Neuronal stem cell (in vitro differentiated cells): ENCODE measurements at regions not wholly inside any gene's neighbourhood (a gene's known extent, or its start where the extent isn't known, plus 50 kb on each side); places are given as distances from the start of the nearest gene placed in this dataset.
A peak's percentile ranks its signal among the peaks of the same experiment; 100 is the strongest.

Experiments used
- DNase-seq: peaks from one replicate; pipeline ENCODE4 v3.0.0-alpha.2; 2013; ENCODE audit warnings: low spot score
- H2AFZ ChIP-seq: one replicate; pipeline ENCODE4 v1.6.1; 2013; ENCODE audit warnings: mild to moderate bottlenecking, low read length, inconsistent platforms
- H2AK5ac ChIP-seq: 2 replicates; pipeline ENCODE4 v1.6.1; 2013; ENCODE audit warnings: low read depth, mild to moderate bottlenecking, inconsistent platforms, low read length, moderate library complexity, mixed read lengths
- H2BK120ac ChIP-seq: 2 replicates; pipeline ENCODE4 v1.6.1; 2013; ENCODE audit warnings: low read depth, mild to moderate bottlenecking, inconsistent platforms, low read length, moderate library complexity, mixed read lengths
- H2BK12ac ChIP-seq: one replicate; pipeline ENCODE4 v1.6.1; 2013; ENCODE audit warnings: low read length, inconsistent platforms
- H2BK15ac ChIP-seq: 2 replicates; pipeline ENCODE4 v1.6.1; 2013; ENCODE audit warnings: mild to moderate bottlenecking, low read length, inconsistent platforms, mixed read lengths
- H2BK5ac ChIP-seq: one replicate; pipeline ENCODE4 v1.6.1; 2013; ENCODE audit warnings: inconsistent platforms, mild to moderate bottlenecking, low read length, moderate library complexity
- H3K14ac ChIP-seq: one replicate; pipeline ENCODE4 v1.6.1; 2013; ENCODE audit warnings: low read length, inconsistent platforms
- H3K18ac ChIP-seq: 2 replicates; pipeline ENCODE4 v1.6.1; 2013; ENCODE audit warnings: low read length, inconsistent platforms
- H3K23ac ChIP-seq: 2 replicates; pipeline ENCODE4 v1.6.1; 2013; ENCODE audit warnings: low read depth, mild to moderate bottlenecking, mixed read lengths, low read length, inconsistent platforms; ENCODE audit not compliant: poor library complexity
- H3K27ac ChIP-seq: replicated peaks from 3 replicates; pipeline ENCODE4 v1.5.1; 2013; ENCODE audit warnings: low read length, inconsistent platforms
- H3K27me3 ChIP-seq, 3 experiments: 2 replicates each; pipeline ENCODE4 v1.6.1; 2013; ENCODE audit warnings: low read length in 3 of 3, mild to moderate bottlenecking in 2 of 3, inconsistent platforms in 1 of 3, low read depth in 1 of 3, mixed read lengths in 1 of 3, moderate library complexity in 1 of 3; ENCODE audit not compliant: control insufficient read depth in 3 of 3, insufficient read depth in 3 of 3
- H3K36me3 ChIP-seq, 2 donors: replicated peaks in 1 of 2; 2 replicates each; pipeline ENCODE4 v1.6.1; 2013; ENCODE audit warnings: low read length in 2 of 2; ENCODE audit not compliant: control insufficient read depth in 2 of 2, insufficient read depth in 2 of 2
- H3K4ac ChIP-seq: 2 replicates; pipeline ENCODE4 v1.6.1; 2013; ENCODE audit warnings: inconsistent platforms, mild to moderate bottlenecking, low read length, moderate library complexity
- H3K4me1 ChIP-seq, 2 donors: 1 replicate in 1 of 2; 2 replicates in 1 of 2; pipeline ENCODE4 v1.6.1; 2013; ENCODE audit warnings: low read length in 2 of 2, low read depth in 1 of 2; ENCODE audit not compliant: control insufficient read depth in 2 of 2, insufficient read depth in 1 of 2
- H3K4me2 ChIP-seq: one replicate; pipeline ENCODE4 v1.6.1; 2013; ENCODE audit warnings: mild to moderate bottlenecking, low read length, inconsistent platforms; ENCODE audit not compliant: insufficient read depth, poor library complexity, severe bottlenecking
- H3K4me3 ChIP-seq, 2 donors: 2 replicates each; pipeline ENCODE4 v1.5.1; 2013; ENCODE audit warnings: low read length in 2 of 2, mild to moderate bottlenecking in 2 of 2, inconsistent platforms in 1 of 2, moderate library complexity in 1 of 2
- H3K79me1 ChIP-seq: one replicate; pipeline ENCODE4 v1.6.1; 2013; ENCODE audit warnings: low read depth, mild to moderate bottlenecking, inconsistent platforms, low read length, moderate library complexity
- H3K9ac ChIP-seq: one replicate; pipeline ENCODE4 v1.6.1; 2013; ENCODE audit warnings: mild to moderate bottlenecking, low read depth, low read length, inconsistent platforms; ENCODE audit not compliant: poor library complexity
- H3K9me3 ChIP-seq, 2 donors: replicated peaks in 1 of 2; 2 replicates each; pipeline versions ENCODE3 to v1.6.1; 2013; ENCODE audit warnings: low read length in 2 of 2, mild to moderate bottlenecking in 2 of 2, inconsistent platforms in 1 of 2, low read depth in 1 of 2, mixed read lengths in 1 of 2, moderate library complexity in 1 of 2; ENCODE audit not compliant: control insufficient read depth in 2 of 2, insufficient read depth in 1 of 2
- H4K8ac ChIP-seq: one replicate; pipeline ENCODE4 v1.6.1; 2013; ENCODE audit warnings: low read depth, mild to moderate bottlenecking, inconsistent platforms, low read length, moderate library complexity
- H4K91ac ChIP-seq: one replicate; pipeline ENCODE4 v1.6.1; 2013; ENCODE audit warnings: low read length, low read depth, mild to moderate bottlenecking, inconsistent platforms; ENCODE audit not compliant: poor library complexity
- WGBS, 2 donors: extraction: QIAGEN DNeasy Blood & Tissue Kit; methylation state at CpG; one replicate each; pipeline ENCODE4 v1.1.7; 2013; ENCODE audit warnings: missing lambda C conversion rate in 2 of 2, mixed read lengths in 1 of 2; ENCODE audit not compliant: insufficient read length in 2 of 2, insufficient replicate concordance in 1 of 2; ENCODE audit errors: extremely low coverage in 2 of 2; 5-methylcytosine and 5-hydroxymethylcytosine counted together

GRCh38 chr11:110366291-110366690, 63.5 kb upstream of the FDX1 start:
- H3K4me2 ChIP-seq = no peak overlapping the region
- H3K23ac ChIP-seq = no peak overlapping the region
- peaks cover 0 to 3% of the 10 kb centered on the region in 2 donors for H3K9me3 ChIP-seq
- H3K27ac ChIP-seq = no peak overlapping the region
- no peak overlapping the region for H3K4me3 ChIP-seq
- H4K8ac ChIP-seq = no peak overlapping the region
- DNase-seq = no peak
- H3K27me3 ChIP-seq = no peaks in the 10 kb centered on the region
- no peak overlapping the region for H2BK12ac ChIP-seq
- no peak overlapping the region for H3K18ac ChIP-seq
- H2AFZ ChIP-seq = peak overlapping the region; percentile 59
- no peak overlapping the region for H3K4ac ChIP-seq
- no peak overlapping the region for H3K9ac ChIP-seq
- no peak overlapping the region for H4K91ac ChIP-seq
- H3K4me1 ChIP-seq = peaks cover 2 to 3% of the 10 kb centered on the region in 2 donors
- WGBS, 2 donors = no CpG with 5 or more reads among the region's 6 CpGs
- no peak overlapping the region for H2BK5ac ChIP-seq
- H3K79me1 ChIP-seq = no peaks in the 10 kb centered on the region
- H2BK15ac ChIP-seq = no peak overlapping the region
- no peaks in the 10 kb centered on the region for H3K36me3 ChIP-seq
- no peak overlapping the region for H2AK5ac ChIP-seq
- H3K14ac ChIP-seq = no peak overlapping the region
- no peak overlapping the region for H2BK120ac ChIP-seq

- H2BK12ac ChIP-seq = no peak overlapping the region
- no peak overlapping the region for H4K91ac ChIP-seq
- no peak overlapping the region for H3K18ac ChIP-seq
- H2BK15ac ChIP-seq = no peak overlapping the region
- no peak overlapping the region for H4K8ac ChIP-seq
- no peaks in the 10 kb centered on the region for H3K79me1 ChIP-seq
- no peak overlapping the region for H3K23ac ChIP-seq
- peaks cover 2 to 3% of the 10 kb centered on the region in 2 donors for H3K4me1 ChIP-seq
- H3K36me3 ChIP-seq = no peaks in the 10 kb centered on the region
- H2BK120ac ChIP-seq = no peak overlapping the region
- H2AK5ac ChIP-seq = no peak overlapping the region
- WGBS, 2 donors = no CpG with 5 or more reads among the region's 2 CpGs
- H2AFZ ChIP-seq = no peak overlapping the region
- no peak overlapping the region for H3K4me3 ChIP-seq
- no peak overlapping the region for H2BK5ac ChIP-seq
- peaks cover 0 to 3% of the 10 kb centered on the region in 2 donors for H3K9me3 ChIP-seq
- no peak overlapping the region for H3K27ac ChIP-seq
- no peaks in the 10 kb centered on the region for H3K27me3 ChIP-seq
- no peak overlapping the region for H3K14ac ChIP-seq
- DNase-seq = no peak
- H3K9ac ChIP-seq = no peak overlapping the region
- no peak overlapping the region for H3K4me2 ChIP-seq
- no peak overlapping the region for H3K4ac ChIP-seq
Measured at GRCh38 chr11:110367571-110367970, 62.2 kb upstream of the FDX1 start.

- H2AK5ac ChIP-seq = no peak overlapping the region
- no peak overlapping the region for H3K4me2 ChIP-seq
- no peaks in the 10 kb centered on the region for H3K27me3 ChIP-seq
- no peak overlapping the region for H3K9ac ChIP-seq
- H3K4me3 ChIP-seq = no peak overlapping the region
- no peak overlapping the region for H3K18ac ChIP-seq
- peaks cover 0 to 3% of the 10 kb centered on the region in 2 donors for H3K4me1 ChIP-seq
- no peak overlapping the region for H2BK12ac ChIP-seq
- H3K4ac ChIP-seq = no peak overlapping the region
- H4K91ac ChIP-seq = no peak overlapping the region
- no peak overlapping the region for H3K14ac ChIP-seq
- no peak overlapping the region for H2AFZ ChIP-seq
- H4K8ac ChIP-seq = no peak overlapping the region
- no peaks in the 10 kb centered on the region for H3K36me3 ChIP-seq
- WGBS, 2 donors = no CpG with 5 or more reads among the region's 1 CpG
- peaks cover 0 to 3% of the 10 kb centered on the region in 2 donors for H3K9me3 ChIP-seq
- DNase-seq = no peak
- no peak overlapping the region for H2BK15ac ChIP-seq
- no peaks in the 10 kb centered on the region for H3K79me1 ChIP-seq
- no peak overlapping the region for H3K23ac ChIP-seq
- no peak overlapping the region for H2BK120ac ChIP-seq
- H3K27ac ChIP-seq = no peak overlapping the region
- H2BK5ac ChIP-seq = no peak overlapping the region
Measured at GRCh38 chr11:110371084-110371483, 58.7 kb upstream of the FDX1 start.

- no peak overlapping the region for H3K9ac ChIP-seq
- no peak overlapping the region for H2BK5ac ChIP-seq
- H3K18ac ChIP-seq = no peak overlapping the region
- no peak overlapping the region for H2AK5ac ChIP-seq
- no peak overlapping the region for H3K23ac ChIP-seq
- H3K4me1 ChIP-seq = peaks cover 0 to 6% of the 10 kb centered on the region in 2 donors
- WGBS, 2 donors = no CpG with 5 or more reads among the region's 5 CpGs
- H2BK15ac ChIP-seq = no peak overlapping the region
- no peak overlapping the region for H3K4ac ChIP-seq
- no peak overlapping the region for H3K4me2 ChIP-seq
- no peak for DNase-seq
- H3K79me1 ChIP-seq = no peaks in the 10 kb centered on the region
- H3K27ac ChIP-seq = no peak overlapping the region
- no peak overlapping the region for H3K4me3 ChIP-seq
- no peaks in the 10 kb centered on the region for H3K27me3 ChIP-seq
- no peak overlapping the region for H4K91ac ChIP-seq
- no peak overlapping the region for H4K8ac ChIP-seq
- no peak overlapping the region for H2AFZ ChIP-seq
- no peaks in the 10 kb centered on the region for H3K36me3 ChIP-seq
- no peak overlapping the region for H2BK12ac ChIP-seq
- H3K14ac ChIP-seq = no peak overlapping the region
- peaks cover 0 to under 1% of the 10 kb centered on the region in 2 donors for H3K9me3 ChIP-seq
- no peak overlapping the region for H2BK120ac ChIP-seq
Measured at GRCh38 chr11:110373051-110373702, 56.6 kb upstream of the FDX1 start.
